ENCODE measurements at regions not wholly inside any gene's neighbourhood (a gene's known extent, or its start where the extent isn't known, plus 50 kb on each side); places are given as distances from the start of the nearest gene placed in this dataset.

- no peak for TF ChIP-seq CTCF (conservative IDR thresholded peaks at IDR 0.05)
- no peak overlapping the region for H3K27ac ChIP-seq
Measured at GRCh38 chr7:108627476-108628051, 57.9 kb downstream of the DNAJB9 start.

GRCh38 chr7:108628678-108629077, 59.0 kb downstream of the DNAJB9 start:
- no peak overlapping the region for H3K27ac ChIP-seq
- no peak for TF ChIP-seq CTCF (conservative IDR thresholded peaks at IDR 0.05)

GRCh38 chr7:108629651-108630400, 60.2 kb downstream of the DNAJB9 start:
- TF ChIP-seq CTCF (conservative IDR thresholded peaks at IDR 0.05): no peak
- H3K27ac ChIP-seq: no peak overlapping the region

- no peak for TF ChIP-seq CTCF (conservative IDR thresholded peaks at IDR 0.05)
- H3K27ac ChIP-seq: no peak overlapping the region
Measured at GRCh38 chr7:108634036-108634435, 64.4 kb downstream of the DNAJB9 start.

- no peak overlapping the region for H3K27ac ChIP-seq
- TF ChIP-seq CTCF (conservative IDR thresholded peaks at IDR 0.05): no peak
Measured at GRCh38 chr7:108634535-108634934, 64.9 kb downstream of the DNAJB9 start.

- no peak for TF ChIP-seq CTCF (conservative IDR thresholded peaks at IDR 0.05)
- no peak overlapping the region for H3K27ac ChIP-seq
Measured at GRCh38 chr7:108637049-108637621, 67.5 kb downstream of the DNAJB9 start.

- no peak for TF ChIP-seq CTCF (conservative IDR thresholded peaks at IDR 0.05)
- H3K27ac ChIP-seq: peak overlapping the region; percentile 3; the same call in 1 of the 2 replicates
Measured at GRCh38 chr7:108642126-108642525, 72.5 kb downstream of the DNAJB9 start.

Data from VCaP (cell line).